EH (cell line): ENCODE measurements at regions not wholly inside any gene's neighbourhood (a gene's known extent, or its start where the extent isn't known, plus 50 kb on each side); places are given as distances from the start of the nearest gene placed in this dataset.
A peak's percentile ranks its signal among the peaks of the same experiment; 100 is the strongest.
"Not testable (repeated sequence)": the region's sequence is repeated elsewhere in the genome, so short reads cannot be mapped to it uniquely, and the experiment has no call there.

Experiments used
- DNase-seq: peaks from one replicate; pipeline ENCODE4 v3.0.0-alpha.2; 2015; ENCODE audit warnings: low read depth

GRCh38 chr2:167792126-167792525, 455.3 kb downstream of the STK39 start:
- DNase-seq = no peak

- no peak for DNase-seq
These were observed 456.5 kb downstream of the STK39 start for GRCh38 chr2:167790781-167791450.

- DNase-seq = no peak
These were observed 457.2 kb downstream of the STK39 start for GRCh38 chr2:167790189-167790588.

GRCh38 chr2:167787562-167787961, 459.8 kb downstream of the STK39 start:
- no peak for DNase-seq

GRCh38 chr2:167787021-167787420, 460.4 kb downstream of the STK39 start:
- DNase-seq = no peak

GRCh38 chr2:167785606-167786216, 461.7 kb downstream of the STK39 start:
- DNase-seq = no peak

- no peak for DNase-seq
These were observed 463.3 kb downstream of the STK39 start for GRCh38 chr2:167784084-167784425.

- peak; percentile 0 for DNase-seq
These were observed 463.9 kb downstream of the STK39 start for GRCh38 chr2:167783261-167784083.

GRCh38 chr2:167781629-167782028, 465.8 kb downstream of the STK39 start:
- DNase-seq = not testable (repeated sequence)

- no peak for DNase-seq
These were observed 471.0 kb downstream of the STK39 start for GRCh38 chr2:167776359-167776758.

- no peak for DNase-seq
These were observed 475.8 kb downstream of the STK39 start for GRCh38 chr2:167771628-167772027.

GRCh38 chr2:167769020-167769419, 478.4 kb downstream of the STK39 start:
- DNase-seq = no peak

- DNase-seq = no peak
These were observed 479.6 kb downstream of the STK39 start for GRCh38 chr2:167767830-167768229.

GRCh38 chr2:167764772-167765341, 482.5 kb downstream of the STK39 start:
- DNase-seq = no peak

GRCh38 chr2:167761465-167762136, 485.8 kb downstream of the STK39 start:
- no peak for DNase-seq

- no peak for DNase-seq
These were observed 487.9 kb downstream of the STK39 start for GRCh38 chr2:167759531-167759930.

GRCh38 chr2:167758292-167758691, 489.1 kb downstream of the STK39 start:
- no peak for DNase-seq

- DNase-seq = no peak
These were observed 490.9 kb downstream of the STK39 start for GRCh38 chr2:167756446-167756845.

- DNase-seq = no peak
These were observed 494.3 kb downstream of the STK39 start for GRCh38 chr2:167753142-167753541.

GRCh38 chr2:167752734-167753133, 494.7 kb downstream of the STK39 start:
- DNase-seq = no peak

GRCh38 chr2:167750675-167751074, 496.7 kb downstream of the STK39 start:
- DNase-seq = no peak

GRCh38 chr2:167749660-167750059, 497.7 kb downstream of the STK39 start:
- no peak for DNase-seq
